GM18870 (cell line): ENCODE measurements at regions not wholly inside any gene's neighbourhood (a gene's known extent, or its start where the extent isn't known, plus 50 kb on each side); places are given as distances from the start of the nearest gene placed in this dataset.

Source experiments
- ATAC-seq: cut with Tn5 transposase; IDR thresholded peaks from one replicate; pipeline ENCODE4 v1.9.1; 2021; ENCODE audit warnings: moderate library complexity; ENCODE audit not compliant: unreplicated experiment

- no peak for ATAC-seq
Observed at GRCh38 chr5:167248257-167248656, 1043.2 kb upstream of the WWC1 start.

GRCh38 chr5:167250996-167251395 lies 1040.4 kb upstream of the WWC1 start:
- ATAC-seq = no peak

- ATAC-seq = no peak
Observed at GRCh38 chr5:167254132-167254531, 1037.3 kb upstream of the WWC1 start.

GRCh38 chr5:167255926-167256325 lies 1035.5 kb upstream of the WWC1 start:
- ATAC-seq = no peak

GRCh38 chr5:167259806-167260205 lies 1031.6 kb upstream of the WWC1 start:
- no peak for ATAC-seq

DNA sequence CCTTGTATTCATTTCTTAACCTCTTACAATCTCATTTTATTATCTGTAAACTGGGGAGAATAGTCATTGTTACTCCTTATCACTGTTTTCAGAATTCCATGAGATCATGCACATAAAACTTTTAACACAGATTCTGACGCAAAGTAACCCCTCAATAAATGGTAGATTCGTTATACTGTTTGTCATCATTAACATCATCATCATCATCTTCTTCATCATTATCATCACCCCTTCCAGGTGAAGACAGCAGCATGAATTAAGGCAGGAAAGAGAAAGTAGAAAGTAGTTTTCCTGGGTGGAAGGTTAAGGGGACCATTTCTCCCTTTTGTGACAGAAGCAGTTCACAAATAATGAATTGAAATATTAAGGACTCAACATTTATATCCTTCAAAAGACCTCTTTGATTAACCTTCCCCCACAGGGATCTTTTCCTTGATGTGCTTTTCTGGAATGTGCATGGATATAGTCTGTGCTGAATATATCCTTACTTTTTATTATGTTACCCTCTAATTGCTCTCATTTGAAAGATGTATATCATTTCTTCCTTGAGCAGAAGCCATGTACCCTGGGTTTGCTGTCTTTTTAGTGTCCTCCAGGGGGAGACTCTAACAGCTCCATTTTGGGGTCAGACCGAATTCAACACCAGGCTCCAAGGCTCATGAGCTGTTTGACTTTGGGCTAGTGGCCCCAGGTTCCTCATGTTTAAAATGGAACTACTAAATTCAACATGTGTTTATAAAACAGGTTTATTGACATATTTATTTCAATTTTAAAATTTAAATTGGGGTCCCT lies 1029.9 kb upstream of the WWC1 start:
- no peak for ATAC-seq

DNA sequence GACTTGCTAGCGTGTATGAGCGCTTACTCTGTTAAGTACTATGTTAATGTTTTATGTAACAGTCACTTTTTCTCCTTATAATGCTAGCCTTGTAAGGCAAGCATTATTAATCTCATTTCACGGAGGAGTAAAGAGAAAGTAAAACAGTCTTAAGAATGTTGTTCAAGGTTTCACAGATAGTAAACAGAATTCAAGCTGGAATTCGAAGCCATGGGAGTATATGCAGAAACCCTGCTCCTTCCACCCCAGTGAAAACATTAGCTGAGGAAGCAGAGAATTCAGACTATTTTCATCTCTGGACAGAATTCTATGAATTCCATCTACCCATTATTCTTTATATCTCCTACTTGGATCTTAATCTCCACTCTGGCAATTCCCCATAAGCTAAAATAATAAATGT lies 1028.3 kb upstream of the WWC1 start:
- no peak for ATAC-seq

DNA sequence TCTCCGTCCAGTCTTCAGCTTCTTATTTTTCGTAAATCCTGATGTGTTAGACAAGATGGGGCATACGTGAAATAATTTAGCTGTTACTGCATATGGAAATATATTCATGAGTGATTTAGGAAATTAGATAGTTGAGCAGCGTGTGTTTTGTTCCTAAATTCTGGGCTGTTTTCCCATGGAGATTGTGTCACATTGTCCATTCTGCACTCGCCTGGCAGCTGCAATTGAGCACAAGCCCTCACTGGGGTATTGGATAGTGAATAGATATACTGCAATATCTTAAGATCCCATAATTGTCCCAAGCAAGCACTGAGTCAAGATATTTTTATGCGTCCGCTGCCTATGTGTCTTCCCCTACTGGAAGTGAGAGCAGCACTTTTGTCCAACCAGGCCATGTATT lies 1027.1 kb upstream of the WWC1 start:
- no peak for ATAC-seq

GRCh38 chr5:167268337-167268736 lies 1023.1 kb upstream of the WWC1 start:
- no peak for ATAC-seq

DNA sequence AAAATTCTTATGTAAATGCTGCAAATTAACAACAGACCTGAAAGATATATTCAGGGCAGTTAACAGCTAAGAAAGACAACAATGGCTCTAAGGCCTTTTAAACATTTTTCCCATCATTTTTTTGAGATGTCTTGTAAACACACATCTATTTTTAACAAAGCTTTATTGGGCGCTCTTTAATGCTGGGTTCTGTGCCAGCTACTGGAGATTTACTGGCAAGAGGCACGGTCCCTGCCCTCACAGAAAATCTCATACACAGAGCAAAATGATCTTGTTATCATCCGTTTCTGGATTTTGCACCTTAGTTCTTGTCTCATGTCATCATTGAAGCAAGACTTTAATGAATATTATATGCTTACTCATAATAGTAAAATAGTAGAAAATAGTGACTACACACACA lies 1022.3 kb upstream of the WWC1 start:
- no peak for ATAC-seq

DNA sequence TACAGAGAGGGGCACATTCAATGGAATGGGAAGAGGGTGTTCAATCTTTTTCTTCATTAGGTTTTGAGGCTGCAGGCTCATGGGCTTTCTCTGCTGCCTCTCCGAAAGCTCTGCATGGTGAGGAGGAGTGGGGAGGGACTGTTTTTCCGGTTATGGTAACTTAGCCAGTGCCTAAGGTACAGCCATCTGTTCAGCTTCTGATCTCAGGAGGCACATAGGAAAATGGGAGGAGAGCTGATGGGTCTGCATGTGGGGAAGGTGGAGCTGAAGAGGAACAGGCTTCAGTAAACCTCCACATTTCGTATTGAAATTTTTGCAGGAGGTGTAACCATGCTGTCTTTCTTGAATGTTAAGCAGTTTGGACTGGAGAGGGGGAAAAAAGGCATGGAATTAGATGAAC lies 1020.4 kb upstream of the WWC1 start:
- no peak for ATAC-seq

DNA sequence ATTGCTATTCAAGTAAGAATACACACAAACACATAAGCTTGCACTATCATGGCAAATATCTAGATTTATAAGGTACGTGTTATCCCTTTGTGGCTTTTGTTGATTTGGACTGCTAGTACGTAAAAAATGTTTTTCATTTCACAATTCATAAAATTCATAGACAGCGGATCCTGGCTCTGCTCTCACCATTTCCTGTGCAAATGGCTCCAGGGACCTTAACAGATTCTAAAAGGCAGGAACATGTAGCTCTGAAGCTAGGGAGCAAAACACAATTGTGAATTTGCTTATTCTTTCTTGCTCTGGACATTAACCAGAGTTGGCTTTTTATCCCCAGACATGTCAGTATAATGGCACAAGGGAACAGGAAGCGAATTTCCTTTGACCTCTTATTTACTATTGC lies 1019.9 kb upstream of the WWC1 start:
- no peak for ATAC-seq

- ATAC-seq = no peak
Observed at GRCh38 chr5:167280111-167280510, 1011.3 kb upstream of the WWC1 start.

GRCh38 chr5:167281925-167282324 lies 1009.5 kb upstream of the WWC1 start:
- no peak for ATAC-seq

DNA sequence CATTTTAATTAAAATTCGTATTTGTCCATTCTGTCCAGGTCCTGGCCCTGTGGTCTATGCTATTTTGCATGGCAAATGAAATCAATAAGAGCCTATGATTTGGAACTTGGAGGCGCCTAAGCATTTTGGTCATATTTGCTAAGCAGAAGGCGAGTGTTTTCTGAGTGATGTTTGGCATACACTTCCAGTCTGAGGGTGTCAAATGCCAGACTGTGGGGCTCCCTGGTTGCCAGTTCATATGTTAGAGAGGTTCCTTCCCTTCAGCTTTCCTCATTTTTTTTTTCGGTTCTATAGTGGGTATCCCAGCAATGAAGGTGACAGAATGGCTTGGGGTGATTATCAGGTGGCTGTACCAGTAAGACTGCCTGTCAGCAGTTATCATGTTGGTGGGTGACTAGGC lies 1007.8 kb upstream of the WWC1 start:
- ATAC-seq = no peak

DNA sequence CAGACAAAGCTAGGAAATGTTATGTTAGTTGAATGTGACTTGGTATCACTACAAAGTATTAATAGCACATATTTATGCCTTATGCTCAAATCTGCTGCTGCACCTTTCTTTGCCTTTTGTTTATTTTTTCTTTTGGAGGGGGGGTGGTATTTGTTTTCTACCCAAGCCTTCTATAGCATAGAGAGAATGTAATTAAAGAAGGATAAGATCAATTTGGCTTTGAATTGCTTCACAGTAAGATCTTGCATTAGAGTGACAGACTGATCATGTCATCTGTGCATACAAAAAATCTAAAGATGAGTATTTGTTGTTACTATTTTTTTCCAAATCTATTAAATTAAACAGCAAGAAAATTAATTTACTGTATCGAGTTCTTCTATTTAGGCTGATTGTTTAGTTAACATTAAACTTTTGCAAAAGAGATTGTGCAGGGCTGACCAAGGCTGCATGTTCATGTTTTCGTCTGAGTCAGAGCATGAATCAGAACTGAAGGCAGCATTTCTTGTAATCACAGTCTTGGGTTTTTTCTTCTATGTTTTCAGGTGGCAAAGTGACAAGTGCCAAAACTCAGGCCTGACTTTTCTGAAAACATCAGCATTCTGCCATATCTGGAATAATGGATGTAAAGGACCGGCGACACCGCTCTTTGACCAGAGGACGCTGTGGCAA lies 1007.1 kb upstream of the WWC1 start:
- ATAC-seq = no peak

GRCh38 chr5:167285591-167285990 lies 1005.9 kb upstream of the WWC1 start:
- no peak for ATAC-seq

DNA sequence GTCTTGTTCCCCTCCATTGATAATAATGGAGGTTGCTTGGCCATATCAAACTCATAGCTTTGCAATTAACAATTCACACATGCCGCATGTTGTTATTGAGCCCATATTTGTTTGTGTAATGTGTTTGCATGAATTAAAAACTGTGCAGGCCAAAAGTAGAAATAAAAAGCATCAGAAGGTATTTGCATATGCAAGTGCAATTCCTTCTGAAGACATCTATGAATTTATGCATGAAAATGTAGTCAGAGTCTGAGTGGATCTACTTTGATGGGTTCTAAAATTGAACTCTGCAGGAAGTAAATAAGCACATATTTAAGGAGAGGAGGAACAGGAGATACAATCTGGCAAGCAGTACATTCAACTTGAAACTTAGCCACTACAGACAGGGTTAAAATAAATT lies 1004.6 kb upstream of the WWC1 start:
- ATAC-seq = no peak

DNA sequence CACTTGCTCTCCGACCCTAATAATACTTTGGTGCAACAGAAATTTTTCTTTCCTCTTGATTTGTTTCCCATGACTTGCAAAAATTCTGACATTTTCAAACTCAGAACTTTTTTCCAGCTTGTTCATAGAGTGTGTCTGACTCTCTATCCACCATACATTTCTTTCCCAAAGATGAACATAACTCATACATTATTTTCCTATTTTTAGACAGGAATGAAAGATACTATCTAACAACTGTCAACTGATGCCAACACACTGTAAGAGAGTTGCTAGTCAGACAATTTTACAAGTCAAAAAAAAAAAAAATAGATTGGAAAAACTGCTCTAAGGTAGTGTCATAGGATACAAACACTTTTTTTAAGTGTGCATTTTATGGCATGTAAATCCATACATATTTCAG lies 1001.0 kb upstream of the WWC1 start:
- ATAC-seq = no peak

DNA sequence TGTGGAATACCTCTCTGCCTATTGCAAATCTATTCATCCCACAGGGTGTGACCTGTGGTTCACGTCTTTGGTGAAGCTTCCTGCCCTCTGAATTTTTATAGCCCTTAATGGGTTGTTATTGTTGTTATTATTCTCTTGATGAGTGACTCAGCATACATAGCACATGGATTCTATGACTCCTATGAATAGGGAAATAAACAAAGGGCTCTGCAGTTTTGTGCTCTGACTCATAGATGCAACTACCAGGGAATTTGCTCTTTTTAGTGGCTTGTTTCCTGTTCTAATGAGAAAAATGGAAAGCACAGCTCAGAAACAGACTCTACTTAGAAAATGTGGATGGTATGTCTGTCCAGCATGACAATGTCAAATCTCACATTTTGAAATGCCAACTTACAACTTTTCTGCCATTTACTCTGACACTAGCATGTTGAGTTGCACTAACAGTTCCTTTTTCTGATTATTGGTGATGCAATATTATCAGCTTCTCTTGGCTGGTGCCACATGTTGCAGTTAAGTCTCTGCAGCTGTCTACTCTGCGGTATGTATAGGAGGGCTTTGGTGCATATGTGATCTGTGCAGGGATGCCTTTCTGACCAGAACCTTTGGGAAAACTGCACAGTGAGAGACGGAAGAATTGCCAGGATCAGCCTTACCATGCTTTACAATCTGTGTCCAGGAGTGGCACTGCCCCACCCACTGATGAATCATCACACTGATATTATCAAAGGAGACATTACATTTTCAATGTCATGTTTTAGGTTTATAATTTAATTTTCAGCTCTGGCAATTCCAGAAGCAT lies 996.4 kb upstream of the WWC1 start:
- ATAC-seq = no peak

GRCh38 chr5:167295681-167296005 lies 995.8 kb upstream of the WWC1 start:
- ATAC-seq = no peak

- ATAC-seq = no peak
Observed at GRCh38 chr5:167296066-167296465, 995.4 kb upstream of the WWC1 start.
